GM23338 (cell line): ENCODE measurements at regions not wholly inside any gene's neighbourhood (a gene's known extent, or its start where the extent isn't known, plus 50 kb on each side); places are given as distances from the start of the nearest gene placed in this dataset.

ENCODE experiments used
- ATAC-seq: fragments of 200-7000 bp; cut with Tn5 transposase; 3 replicates; pipeline ENCODE4 v1.9.1; 2020
- DNase-seq: peaks from one replicate; pipeline ENCODE4 v3.0.0-alpha.2; 2015; ENCODE audit warnings: low spot score
- H2AFZ ChIP-seq: fragments of 200-600 bp; sonication (generic); 2 replicates; pipeline ENCODE4 v1.8.0; 2016; ENCODE audit warnings: antibody characterized with exemption, mild to moderate bottlenecking, moderate library complexity
- H3F3A ChIP-seq: fragments of 200-600 bp; sonication (generic); replicated peaks from 2 replicates; pipeline ENCODE4 v1.8.0; 2017; ENCODE audit warnings: antibody characterized with exemption, mixed run types, low read depth
- H3K27ac ChIP-seq: fragments of 200-600 bp; sonication (generic); 2 replicates; pipeline ENCODE4 v1.6.1; 2016; ENCODE audit warnings: low read depth
- H3K27me3 ChIP-seq: fragments of 200-600 bp; sonication (generic); 2 replicates; pipeline ENCODE4 v1.8.0; 2016; ENCODE audit warnings: mild to moderate bottlenecking, mixed run types, moderate library complexity; ENCODE audit not compliant: insufficient read depth
- H3K36me3 ChIP-seq: fragments of 200-600 bp; sonication (generic); 2 replicates; pipeline ENCODE4 v1.8.0; 2016; ENCODE audit warnings: mild to moderate bottlenecking; ENCODE audit not compliant: insufficient read depth
- H3K4me1 ChIP-seq: fragments of 200-600 bp; sonication (generic); 2 replicates; pipeline ENCODE4 v1.8.0; 2016; ENCODE audit warnings: mild to moderate bottlenecking, moderate library complexity; ENCODE audit not compliant: insufficient read depth
- H3K4me2 ChIP-seq: fragments of 200-600 bp; sonication (generic); 2 replicates; pipeline ENCODE4 v1.7.1; 2017; ENCODE audit warnings: mixed run types
- H3K4me3 ChIP-seq: fragments of 200-600 bp; sonication (generic); 2 replicates; pipeline ENCODE4 v1.6.1; 2016; ENCODE audit warnings: mixed run types
- H3K79me2 ChIP-seq: fragments of 200-600 bp; sonication (generic); replicated peaks from 2 replicates; pipeline ENCODE4 v1.8.0; 2017; ENCODE audit warnings: mild to moderate bottlenecking; ENCODE audit not compliant: insufficient read depth
- H3K9me2 ChIP-seq: fragments of 200-600 bp; sonication (generic); 2 replicates; pipeline ENCODE4 v1.8.0; 2017; ENCODE audit not compliant: insufficient read depth
- H4K20me1 ChIP-seq: fragments of 200-600 bp; sonication (generic); replicated peaks from 2 replicates; pipeline ENCODE4 v1.8.0; 2017; ENCODE audit warnings: mild to moderate bottlenecking; ENCODE audit not compliant: insufficient read depth
- H3K27ac Mint-ChIP-seq: 2 replicates; pipeline ENCODE4 v1.8.0; 2020; ENCODE audit warnings: inconsistent platforms, mild to moderate bottlenecking, moderate library complexity, mixed read lengths
- H3K27me3 Mint-ChIP-seq: 3 replicates; pipeline ENCODE4 v1.8.0; 2022; ENCODE audit warnings: low read depth, mild to moderate bottlenecking, moderate library complexity, mixed read lengths, inconsistent platforms; ENCODE audit not compliant: insufficient read depth, poor library complexity
- H3K36me3 Mint-ChIP-seq: 3 replicates; pipeline ENCODE4 v1.8.0; 2021; ENCODE audit warnings: low read depth, mild to moderate bottlenecking, inconsistent platforms, moderate library complexity, mixed read lengths
- H3K4me1 Mint-ChIP-seq: 3 replicates; pipeline ENCODE4 v1.8.0; 2020; ENCODE audit warnings: mild to moderate bottlenecking, inconsistent platforms, mixed read lengths
- H3K4me3 Mint-ChIP-seq: 3 replicates; pipeline ENCODE4 v1.8.0; 2021; ENCODE audit warnings: moderate library complexity, mild to moderate bottlenecking, inconsistent platforms, mixed read lengths
- H3K9me3 Mint-ChIP-seq: 3 replicates; pipeline ENCODE4 v1.8.0; 2020; ENCODE audit warnings: moderate library complexity, mild to moderate bottlenecking, inconsistent platforms, mixed read lengths
- CTCF ChIP-seq, 2 experiments: fragments of 200-600 bp in 1 of 2; sonication (generic) in 1 of 2; conservative IDR thresholded peaks; 2 replicates each; pipeline versions ENCODE4 v1.5.1 to v1.6.1; 2016 to 2017; ENCODE audit warnings: antibody characterized with exemption in 2 of 2, low read depth in 2 of 2, mild to moderate bottlenecking in 2 of 2, moderate library complexity in 1 of 2
- EZH2phosphoT487 ChIP-seq: fragments of 200-600 bp; sonication (generic); IDR thresholded peaks from one replicate; pipeline ENCODE4 v1.8.1; 2018; ENCODE audit warnings: antibody characterized with exemption; ENCODE audit not compliant: unreplicated experiment
- ZNF114 ChIP-seq: fragments of 250-450 bp; sonication (Bioruptor Pico); IDR thresholded peaks from 2 replicates; pipeline ENCODE4 v1.5.0; 2020; ENCODE audit warnings: mild to moderate bottlenecking, moderate library complexity
- ZNF462 ChIP-seq: fragments of 250-450 bp; sonication (Bioruptor Pico); IDR thresholded peaks from 2 replicates; pipeline ENCODE4 v1.5.0; 2020; ENCODE audit warnings: mild to moderate bottlenecking, moderate library complexity

GRCh38 chr10:78963074-78964034 lies 105.4 kb upstream of the ZMIZ1 start (continued):
- TF ChIP-seq CTCF (conservative IDR thresholded peaks at IDR 0.05; ENCODE audit: low read depth in 2 of 2) = no peak
- TF ChIP-seq ZNF114 = no peak

- no peaks in the 10 kb centered on the region for H4K20me1 ChIP-seq
- H3K36me3 ChIP-seq = no peaks in the 10 kb centered on the region
- H3K4me3 ChIP-seq = no peak overlapping the region
- H3K4me1 ChIP-seq = peaks cover 14% of the 10 kb centered on the region; the same call in 1 of the 2 replicates
- H3K79me2 ChIP-seq = no peaks in the 10 kb centered on the region
- Mint-ChIP-seq H3K36me3 (no peaks in the 10 kb centered on the region), H3K9me3 (no peaks in the 10 kb centered on the region), H3K4me1 (peaks cover 39% of the 10 kb centered on the region), H3K27ac (peak overlapping the region; percentile 97), H3K4me3 (no peak overlapping the region), H3K27me3 (peaks cover 23% of the 10 kb centered on the region)
- no peak overlapping the region for H2AFZ ChIP-seq
- H3K27ac ChIP-seq = no peak overlapping the region
- no peaks in the 10 kb centered on the region for H3F3A ChIP-seq
- H3K4me2 ChIP-seq = peak overlapping the region; percentile 62; the same call in 1 of the 2 replicates
- no peaks in the 10 kb centered on the region for H3K9me2 ChIP-seq
- DNase-seq = no peak
- TF ChIP-seq ZNF462 (CRISPR knock-in tag) (no peak), EZH2phosphoT487 (no peak)
- H3K27me3 ChIP-seq = no peaks in the 10 kb centered on the region
- no peak; the same call in 2 of the 3 replicates for ATAC-seq
Observed at GRCh38 chr10:78964274-78964951, 104.4 kb upstream of the ZMIZ1 start.
